22Rv1 (cell line): ENCODE measurements at regions not wholly inside any gene's neighbourhood (a gene's known extent, or its start where the extent isn't known, plus 50 kb on each side); places are given as distances from the start of the nearest gene placed in this dataset.

Source experiments
- H3K27ac ChIP-seq: fragments of 450-650 bp; 2 replicates; pipeline ENCODE4 v1.5.1; 2017
- CTCF ChIP-seq: fragments of 450-650 bp; IDR thresholded peaks from 2 replicates; pipeline ENCODE4 v1.5.1; 2017; ENCODE audit warnings: mild to moderate bottlenecking
- ZFX ChIP-seq: fragments of 450-650 bp; IDR thresholded peaks from 2 replicates; pipeline ENCODE4 v1.6.1; 2017; ENCODE audit warnings: antibody characterized with exemption, borderline replicate concordance

GRCh38 chr2:19560785-19561184, 202.4 kb upstream of the OSR1 start:
- H3K27ac ChIP-seq, result no peak overlapping the region
- TF ChIP-seq ZFX (no peak), CTCF (no peak)

GRCh38 chr2:19559596-19560240, 201.3 kb upstream of the OSR1 start:
- TF ChIP-seq CTCF, result no peak
- TF ChIP-seq ZFX, result no peak

GRCh38 chr2:19556648-19557047, 198.2 kb upstream of the OSR1 start:
- no peak overlapping the region for H3K27ac ChIP-seq
- TF ChIP-seq CTCF, result no peak

More at GRCh38 chr2:19559596-19560240, 201.3 kb upstream of the OSR1 start:
- no peak overlapping the region for H3K27ac ChIP-seq

- no peak overlapping the region for H3K27ac ChIP-seq
- TF ChIP-seq ZFX (no peak), CTCF (no peak)
Observed at GRCh38 chr2:19554520-19554919, 196.1 kb upstream of the OSR1 start.

- TF ChIP-seq ZFX (no peak), CTCF (no peak)
- H3K27ac ChIP-seq, result no peak overlapping the region
Observed at GRCh38 chr2:19552270-19552669, 193.8 kb upstream of the OSR1 start.

- no peak overlapping the region for H3K27ac ChIP-seq
- TF ChIP-seq ZFX, result no peak
- TF ChIP-seq CTCF, result no peak
Observed at GRCh38 chr2:19550750-19551149, 192.3 kb upstream of the OSR1 start.

- TF ChIP-seq ZFX, result no peak
- no peak for TF ChIP-seq CTCF
- H3K27ac ChIP-seq, result no peak overlapping the region
Observed at GRCh38 chr2:19549821-19550220, 191.4 kb upstream of the OSR1 start.
